Keratinocyte (primary cell): ENCODE measurements at regions not wholly inside any gene's neighbourhood (a gene's known extent, or its start where the extent isn't known, plus 50 kb on each side); places are given as distances from the start of the nearest gene placed in this dataset.

ENCODE experiments used
- DNase-seq: peaks from one replicate; pipeline ENCODE4 v3.0.0-alpha.2; 2011; ENCODE audit warnings: low read depth, missing footprints, low spot score
- FAIRE-seq: peaks from 2 replicates; lab custom pipeline; 2011; peaks lifted over from hg19 to GRCh38; lab: Jason Lieb, UNC
- H2AFZ ChIP-seq: 2 replicates; pipeline ENCODE4 v1.6.0; 2012; ENCODE audit warnings: low read length, control low read depth, inconsistent platforms; ENCODE audit not compliant: control insufficient read depth
- H3K27ac ChIP-seq: 2 replicates; pipeline ENCODE4 v1.5.1; 2011; ENCODE audit warnings: low read length; ENCODE audit not compliant: control insufficient read depth, insufficient read depth
- H3K27me3 ChIP-seq: 3 replicates; pipeline ENCODE4 v1.6.0; 2011; ENCODE audit warnings: low read length; ENCODE audit not compliant: control insufficient read depth, insufficient read depth; ENCODE audit errors: extremely low read depth
- H3K36me3 ChIP-seq, 2 experiments: 2 replicates in 1 of 2; 3 replicates in 1 of 2; pipeline ENCODE4 v1.5.1; 2011; ENCODE audit warnings: low read length in 2 of 2, mild to moderate bottlenecking in 1 of 2; ENCODE audit not compliant: control insufficient read depth in 2 of 2, insufficient read depth in 2 of 2; ENCODE audit errors: extremely low read depth in 1 of 2
- H3K4me1 ChIP-seq: 3 replicates; pipeline ENCODE4 v1.5.1; 2011; ENCODE audit warnings: low read length; ENCODE audit not compliant: control insufficient read depth, insufficient read depth; ENCODE audit errors: extremely low read depth
- H3K4me2 ChIP-seq: 3 replicates; pipeline ENCODE4 v1.6.0; 2011; ENCODE audit warnings: low read depth, low read length; ENCODE audit not compliant: control insufficient read depth, insufficient read depth; ENCODE audit errors: extremely low read depth
- H3K4me3 ChIP-seq, 3 experiments: fragments of 200-600 bp in 1 of 3; sonication (generic) in 1 of 3; 2 replicates in 2 of 3; 3 replicates in 1 of 3; pipeline ENCODE4 v1.5.1; 2011 to 2016; ENCODE audit warnings: low read length in 3 of 3, mild to moderate bottlenecking in 3 of 3, control low read depth in 2 of 3, inconsistent platforms in 1 of 3, low read depth in 1 of 3, mixed read lengths in 1 of 3, mixed run types in 1 of 3, moderate library complexity in 1 of 3; ENCODE audit not compliant: control insufficient read depth in 2 of 3, insufficient read depth in 2 of 3; ENCODE audit errors: extremely low read depth in 1 of 3
- H3K79me2 ChIP-seq: 2 replicates; pipeline ENCODE4 v1.6.0; 2012; ENCODE audit warnings: low read length; ENCODE audit not compliant: control insufficient read depth, insufficient read depth
- H3K9ac ChIP-seq: 3 replicates; pipeline ENCODE4 v1.6.0; 2011; ENCODE audit warnings: low read length; ENCODE audit not compliant: control insufficient read depth, insufficient read depth; ENCODE audit errors: extremely low read depth
- H3K9me1 ChIP-seq: 3 replicates; pipeline ENCODE4 v1.6.0; 2011; ENCODE audit warnings: low read length; ENCODE audit not compliant: control insufficient read depth, insufficient read depth; ENCODE audit errors: extremely low read depth
- H3K9me3 ChIP-seq: 2 replicates; pipeline ENCODE4 v1.5.1; 2012; ENCODE audit warnings: low read depth, low read length; ENCODE audit not compliant: control insufficient read depth
- H4K20me1 ChIP-seq: 3 replicates; pipeline ENCODE4 v1.6.0; 2011; ENCODE audit warnings: low read length; ENCODE audit not compliant: control insufficient read depth, insufficient read depth; ENCODE audit errors: extremely low read depth
- EZH2 ChIP-seq: IDR thresholded peaks from one replicate; pipeline ENCODE4 v1.6.1; 2012; ENCODE audit warnings: inconsistent platforms, mild to moderate bottlenecking, low read length, moderate library complexity
- dilution Hi-C: fragments of 300-500 bp; cut with MboI; formaldehyde crosslinking; loops from one replicate; pipeline ENCODE4 v1.7.0; 2020; ENCODE audit warnings: low sequenced_read_pairs; ENCODE audit not compliant: extremely low pct_ligation_motif_present
- TF ChIP-seq, protein P1 (sequence below), 3 experiments: IDR thresholded peaks in 1 of 3; conservative IDR thresholded peaks in 1 of 3; optimal IDR thresholded peaks in 1 of 3; 2 replicates in 2 of 3; 3 replicates in 1 of 3; pipeline versions ENCODE3 to v1.5.1; 2011; ENCODE audit warnings: low read length in 3 of 3, mild to moderate bottlenecking in 3 of 3, moderate library complexity in 2 of 3, control low read depth in 1 of 3, inconsistent platforms in 1 of 3; ENCODE audit not compliant: insufficient read depth in 2 of 3; ENCODE audit errors: extremely low read depth in 1 of 3

DNA sequence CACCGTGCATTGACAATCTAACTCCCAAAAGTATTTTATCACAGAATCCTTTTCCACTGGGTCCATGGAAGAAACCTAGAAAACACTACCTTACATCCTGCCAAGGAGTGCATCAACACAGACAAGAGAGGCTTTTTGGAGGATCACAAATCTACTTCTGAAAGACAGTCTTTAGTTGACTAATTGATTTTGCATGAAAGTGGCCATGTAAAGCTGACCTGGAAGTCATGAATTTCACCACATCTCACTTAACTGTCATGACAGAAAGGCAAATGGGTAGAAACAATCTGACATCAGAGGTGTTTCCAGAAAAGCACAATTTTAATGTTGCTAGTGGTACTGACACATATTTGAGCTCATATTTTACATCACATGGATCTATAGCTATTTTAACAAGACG is 101.6 kb downstream of the FAM76B start:
- TF ChIP-seq, protein P1, sequence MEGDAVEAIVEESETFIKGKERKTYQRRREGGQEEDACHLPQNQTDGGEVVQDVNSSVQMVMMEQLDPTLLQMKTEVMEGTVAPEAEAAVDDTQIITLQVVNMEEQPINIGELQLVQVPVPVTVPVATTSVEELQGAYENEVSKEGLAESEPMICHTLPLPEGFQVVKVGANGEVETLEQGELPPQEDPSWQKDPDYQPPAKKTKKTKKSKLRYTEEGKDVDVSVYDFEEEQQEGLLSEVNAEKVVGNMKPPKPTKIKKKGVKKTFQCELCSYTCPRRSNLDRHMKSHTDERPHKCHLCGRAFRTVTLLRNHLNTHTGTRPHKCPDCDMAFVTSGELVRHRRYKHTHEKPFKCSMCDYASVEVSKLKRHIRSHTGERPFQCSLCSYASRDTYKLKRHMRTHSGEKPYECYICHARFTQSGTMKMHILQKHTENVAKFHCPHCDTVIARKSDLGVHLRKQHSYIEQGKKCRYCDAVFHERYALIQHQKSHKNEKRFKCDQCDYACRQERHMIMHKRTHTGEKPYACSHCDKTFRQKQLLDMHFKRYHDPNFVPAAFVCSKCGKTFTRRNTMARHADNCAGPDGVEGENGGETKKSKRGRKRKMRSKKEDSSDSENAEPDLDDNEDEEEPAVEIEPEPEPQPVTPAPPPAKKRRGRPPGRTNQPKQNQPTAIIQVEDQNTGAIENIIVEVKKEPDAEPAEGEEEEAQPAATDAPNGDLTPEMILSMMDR (optimal IDR thresholded peaks at IDR 0.05 in 1 of 3, IDR thresholded peaks at IDR 0.05 in 1 of 3, conservative IDR thresholded peaks at IDR 0.05 in 1 of 3; ENCODE audit: extremely low read depth in 1 of 3, insufficient read depth in 2 of 3, low read length in 3 of 3): no peak
- TF ChIP-seq EZH2: no peak
- no peaks in the 10 kb centered on the region for H3K36me3 ChIP-seq
- no peak overlapping the region for H2AFZ ChIP-seq
- no peaks in the 10 kb centered on the region for H3K9me1 ChIP-seq
- H4K20me1 ChIP-seq: no peaks in the 10 kb centered on the region
- H3K27ac ChIP-seq: no peak overlapping the region
- H3K4me3 ChIP-seq: no peak overlapping the region
- no peaks in the 10 kb centered on the region for H3K9me3 ChIP-seq
- dilution Hi-C loops: no loop called here
- H3K4me1 ChIP-seq: peaks cover 6% of the 10 kb centered on the region
- no peaks in the 10 kb centered on the region for H3K79me2 ChIP-seq
- DNase-seq (no peak), FAIRE-seq (no peak)
- no peak overlapping the region for H3K9ac ChIP-seq
- H3K4me2 ChIP-seq: no peak overlapping the region
- no peaks in the 10 kb centered on the region for H3K27me3 ChIP-seq

DNA sequence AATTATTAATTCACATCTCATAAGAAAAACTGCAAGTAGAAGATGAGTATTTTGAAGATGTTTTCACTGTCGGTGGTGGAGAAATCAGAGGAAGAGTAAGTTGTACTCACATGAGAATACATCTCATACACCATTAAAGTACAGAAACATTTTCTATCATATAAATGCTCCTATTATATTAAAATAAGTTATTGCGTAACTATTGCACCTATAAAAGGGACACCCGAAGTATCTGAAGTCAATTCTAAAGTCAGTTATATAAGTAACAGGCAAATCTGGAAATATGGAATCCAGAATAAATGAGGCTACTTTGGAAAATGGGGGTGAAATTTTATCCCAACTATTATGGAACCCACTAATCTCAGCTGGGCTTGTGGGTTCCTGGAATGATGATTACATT is 103.3 kb downstream of the FAM76B start:
- Histone ChIP-seq H3K27me3 (no peaks in the 10 kb centered on the region), H3K4me3 (no peak overlapping the region), H3K27ac (no peak overlapping the region), H2AFZ (no peak overlapping the region), H3K9me3 (no peaks in the 10 kb centered on the region), H3K9me1 (no peaks in the 10 kb centered on the region), H3K4me2 (no peak overlapping the region), H4K20me1 (no peaks in the 10 kb centered on the region), H3K9ac (no peak overlapping the region), H3K79me2 (no peaks in the 10 kb centered on the region), H3K4me1 (peaks cover 6% of the 10 kb centered on the region), H3K36me3 (no peaks in the 10 kb centered on the region)
- TF ChIP-seq, protein P1 (optimal IDR thresholded peaks at IDR 0.05 in 1 of 3, IDR thresholded peaks at IDR 0.05 in 1 of 3, conservative IDR thresholded peaks at IDR 0.05 in 1 of 3; ENCODE audit: extremely low read depth in 1 of 3, insufficient read depth in 2 of 3, low read length in 3 of 3): no peak
- no peak for TF ChIP-seq EZH2
- no peak for DNase-seq
- dilution Hi-C loops: no loop called here
- no peak for FAIRE-seq
